ENCODE measurements at regions not wholly inside any gene's neighbourhood (a gene's known extent, or its start where the extent isn't known, plus 50 kb on each side); places are given as distances from the start of the nearest gene placed in this dataset.
"Not testable (repeated sequence)": the region's sequence is repeated elsewhere in the genome, so short reads cannot be mapped to it uniquely, and the experiment has no call there.

- DNase-seq: no peak
These were observed 50.9 kb upstream of the PDE1A start for GRCh38 chr2:182477774-182478173.

- no peak for DNase-seq
These were observed 54.8 kb upstream of the PDE1A start for GRCh38 chr2:182481676-182482075.

GRCh38 chr2:182482511-182482910 is 55.7 kb upstream of the PDE1A start:
- no peak for DNase-seq

GRCh38 chr2:182496596-182496995 is 69.8 kb upstream of the PDE1A start:
- DNase-seq: no peak

- no peak for DNase-seq
These were observed 73.1 kb upstream of the PDE1A start for GRCh38 chr2:182499706-182500470.

- no peak for DNase-seq
These were observed 77.0 kb upstream of the PDE1A start for GRCh38 chr2:182503886-182504285.

GRCh38 chr2:182504903-182505302 is 78.1 kb upstream of the PDE1A start:
- DNase-seq: no peak

- DNase-seq: no peak
These were observed 79.8 kb upstream of the PDE1A start for GRCh38 chr2:182506606-182507005.

GRCh38 chr2:182508583-182508982 is 81.7 kb upstream of the PDE1A start:
- not testable (repeated sequence) for DNase-seq

- no peak for DNase-seq
These were observed 82.4 kb upstream of the PDE1A start for GRCh38 chr2:182509216-182509615.

GRCh38 chr2:182521453-182522404 is 94.9 kb upstream of the PDE1A start:
- DNase-seq: no peak

GRCh38 chr2:182522405-182522896 is 95.6 kb upstream of the PDE1A start:
- peak in 1 of 2 experiments; percentile 1 for DNase-seq

- no peak for DNase-seq
These were observed 96.2 kb upstream of the PDE1A start for GRCh38 chr2:182522972-182523473.

GRCh38 chr2:182530636-182531035 is 103.8 kb upstream of the PDE1A start:
- DNase-seq: no peak

- DNase-seq: no peak
These were observed 113.4 kb upstream of the PDE1A start for GRCh38 chr2:182540252-182540651.

GRCh38 chr2:182541268-182541667 is 114.4 kb upstream of the PDE1A start:
- no peak for DNase-seq

GRCh38 chr2:182542501-182543258 is 115.8 kb upstream of the PDE1A start:
- DNase-seq: no peak

GRCh38 chr2:182543741-182544525 is 117.1 kb upstream of the PDE1A start:
- DNase-seq: no peak

- DNase-seq: no peak
These were observed 118.8 kb upstream of the PDE1A start for GRCh38 chr2:182545420-182546167.

GRCh38 chr2:182548031-182548950 is 121.5 kb upstream of the PDE1A start:
- no peak for DNase-seq

Measured in NCI-H187 (cell line).